ENCODE measurements at regions not wholly inside any gene's neighbourhood (a gene's known extent, or its start where the extent isn't known, plus 50 kb on each side); places are given as distances from the start of the nearest gene placed in this dataset.

GRCh38 chr11:80627364-80627763 lies 1186.5 kb upstream of the TENM4 start:
- no peak for TF ChIP-seq POLR2AphosphoS5 (IDR thresholded peaks at IDR 0.05; ENCODE audit: insufficient read depth, low read depth, low read length)
- no peak for TF ChIP-seq CTCF (IDR thresholded peaks at IDR 0.05; ENCODE audit: extremely low read depth in 1 of 2, insufficient read depth in 1 of 2, low read depth in 1 of 2, low read length in 2 of 2)
- TF ChIP-seq POLR2A (IDR thresholded peaks at IDR 0.05; ENCODE audit: low read depth, low read length), result no peak
- TF ChIP-seq MYC (IDR thresholded peaks at IDR 0.05; ENCODE audit: low read depth, low read length), result no peak
- no peak for TF ChIP-seq EZH2 (IDR thresholded peaks at IDR 0.05; ENCODE audit: borderline replicate concordance, low read depth, low read length, severe bottlenecking)
- TF ChIP-seq FOS (IDR thresholded peaks at IDR 0.05; ENCODE audit: borderline replicate concordance, insufficient read depth, low read length), result no peak
- TF ChIP-seq MAX (IDR thresholded peaks at IDR 0.05; ENCODE audit: insufficient read depth, insufficient read length), result no peak
- no peak for TF ChIP-seq JUN (IDR thresholded peaks at IDR 0.05; ENCODE audit: borderline replicate concordance, insufficient read depth, insufficient read length, low read depth)
